ENCODE measurements at regions not wholly inside any gene's neighbourhood (a gene's known extent, or its start where the extent isn't known, plus 50 kb on each side); places are given as distances from the start of the nearest gene placed in this dataset.

DNA sequence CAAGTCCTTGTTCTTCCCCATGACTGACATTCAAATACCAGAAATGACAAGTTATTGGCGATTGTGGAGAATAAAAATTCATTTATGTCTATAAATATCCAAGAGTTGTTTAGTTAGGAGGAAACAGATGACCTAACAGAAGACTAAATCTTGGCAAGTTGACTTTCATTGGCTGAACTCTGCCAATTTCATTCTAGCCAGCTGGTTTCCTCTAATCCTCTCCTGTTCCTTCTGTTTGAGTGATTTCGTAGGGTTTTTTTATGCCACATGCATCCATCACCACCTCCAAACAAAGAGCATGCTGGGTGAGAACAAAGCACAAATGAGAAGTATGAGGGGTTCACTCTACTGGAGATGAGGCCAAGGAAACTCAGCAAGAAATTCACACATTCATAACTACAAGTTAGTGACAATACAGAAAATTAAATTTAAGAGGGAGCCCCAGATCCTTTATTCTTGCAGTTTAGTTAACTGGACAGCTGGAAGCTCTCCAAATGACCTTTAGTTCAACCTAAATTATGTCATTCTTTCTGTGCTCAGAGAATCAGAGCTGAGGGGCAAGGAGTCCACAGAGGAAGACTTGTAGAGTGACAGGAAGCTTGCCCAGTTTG, 932.0 kb downstream of the TLE4 start:
- CTCF ChIA-PET: no interaction called here
- Histone ChIP-seq H3K4me1 (ENCODE audit: insufficient read depth, low read length) (no peaks in the 10 kb centered on the region), H3K9me3 (ENCODE audit: low read length) (no peaks in the 10 kb centered on the region), H3K27ac (ENCODE audit: low read depth, low read length) (no peak overlapping the region), H3K4me3 (ENCODE audit: low read length) (no peak overlapping the region), H3K27me3 (ENCODE audit: insufficient read depth, low read length, poor library complexity, severe bottlenecking) (no peaks in the 10 kb centered on the region), H3K36me3 (ENCODE audit: insufficient read depth, low read length) (no peaks in the 10 kb centered on the region)
- Mint-ChIP-seq H3K9me3 (peaks cover 0 to 18% (median 3%) of the 10 kb centered on the region in 5 donors), H3K27me3 (no peaks in the 10 kb centered on the region), H3K27ac (no peak overlapping the region), H3K36me3 (no peaks in the 10 kb centered on the region), H3K4me3 (no peak overlapping the region), H3K4me1 (no peaks in the 10 kb centered on the region)
- DNase-seq: no peak
- POLR2A ChIA-PET: no interaction called here

DNA sequence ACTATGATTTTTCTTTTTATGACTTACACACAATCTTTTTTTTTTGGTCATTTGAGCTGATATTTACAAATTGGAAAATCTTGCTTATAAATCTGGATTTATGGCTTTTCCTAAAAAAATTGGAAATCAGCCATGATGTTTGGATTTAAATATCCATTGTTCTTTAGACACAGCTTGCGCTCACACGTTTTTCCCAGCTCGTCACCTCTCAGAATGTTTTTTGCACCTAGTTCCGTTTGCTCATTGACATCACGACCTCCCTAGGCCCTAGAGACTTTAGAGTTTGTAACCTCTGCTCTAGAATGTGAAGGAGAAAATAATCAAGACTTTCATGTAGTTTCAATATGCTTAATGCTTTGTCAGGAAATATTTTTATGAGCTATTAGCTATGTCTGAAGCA, 930.5 kb downstream of the TLE4 start:
- H3K36me3 Mint-ChIP-seq: no peaks in the 10 kb centered on the region
- H3K36me3 ChIP-seq (ENCODE audit: insufficient read depth, low read length): no peaks in the 10 kb centered on the region

DNA sequence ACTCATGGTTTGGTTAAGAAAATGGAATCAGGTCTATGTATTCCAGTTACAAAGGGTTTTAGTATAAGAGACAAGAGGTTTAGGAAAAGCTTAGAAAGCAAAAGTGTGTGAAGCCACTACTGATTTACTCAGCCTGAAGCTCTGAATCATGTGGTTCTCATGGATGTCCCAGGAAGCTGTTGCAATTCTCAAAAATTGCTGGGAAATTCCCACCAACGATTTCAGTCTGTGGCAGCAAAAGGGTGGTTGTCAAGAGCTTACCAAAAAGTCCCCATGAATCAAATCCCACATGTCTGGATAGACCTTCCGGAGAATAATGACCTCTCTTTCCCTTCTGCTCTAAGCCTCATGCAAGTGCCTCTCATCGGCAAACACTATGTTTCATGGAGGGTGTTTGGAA, 929.9 kb downstream of the TLE4 start:
- H3K4me1 ChIP-seq (ENCODE audit: insufficient read depth, low read length): no peaks in the 10 kb centered on the region
- no peak overlapping the region for H3K4me3 Mint-ChIP-seq
- no peaks in the 10 kb centered on the region for H3K36me3 Mint-ChIP-seq
- H3K4me1 Mint-ChIP-seq: no peaks in the 10 kb centered on the region
- no peaks in the 10 kb centered on the region for H3K27me3 Mint-ChIP-seq
- H3K27ac ChIP-seq (ENCODE audit: low read depth, low read length): no peak overlapping the region
- H3K27ac Mint-ChIP-seq: no peak overlapping the region
- H3K4me3 ChIP-seq (ENCODE audit: low read length): no peak overlapping the region
- peaks cover 0 to 18% (median 8%) of the 10 kb centered on the region in 5 donors for H3K9me3 Mint-ChIP-seq
- POLR2A ChIA-PET: no interaction called here
- H3K36me3 ChIP-seq (ENCODE audit: insufficient read depth, low read length): no peaks in the 10 kb centered on the region
- H3K27me3 ChIP-seq (ENCODE audit: insufficient read depth, low read length, poor library complexity, severe bottlenecking): no peaks in the 10 kb centered on the region
- DNase-seq: no peak
- CTCF ChIA-PET: no interaction called here
- H3K9me3 ChIP-seq (ENCODE audit: low read length): no peaks in the 10 kb centered on the region

More for the DNA sequence above, 930.5 kb downstream of the TLE4 start:
- Histone ChIP-seq H3K27me3 (ENCODE audit: insufficient read depth, low read length, poor library complexity, severe bottlenecking) (no peaks in the 10 kb centered on the region), H3K4me1 (ENCODE audit: insufficient read depth, low read length) (no peaks in the 10 kb centered on the region), H3K27ac (ENCODE audit: low read depth, low read length) (no peak overlapping the region), H3K4me3 (ENCODE audit: low read length) (no peak overlapping the region), H3K9me3 (ENCODE audit: low read length) (no peaks in the 10 kb centered on the region)
- ChIA-PET CTCF (no interaction called here), POLR2A (no interaction called here)
- no peak for DNase-seq
- Mint-ChIP-seq H3K9me3 (peaks cover 0 to 18% (median 8%) of the 10 kb centered on the region in 5 donors), H3K27ac (no peak overlapping the region), H3K4me3 (no peak overlapping the region), H3K4me1 (no peaks in the 10 kb centered on the region), H3K27me3 (no peaks in the 10 kb centered on the region)

DNA sequence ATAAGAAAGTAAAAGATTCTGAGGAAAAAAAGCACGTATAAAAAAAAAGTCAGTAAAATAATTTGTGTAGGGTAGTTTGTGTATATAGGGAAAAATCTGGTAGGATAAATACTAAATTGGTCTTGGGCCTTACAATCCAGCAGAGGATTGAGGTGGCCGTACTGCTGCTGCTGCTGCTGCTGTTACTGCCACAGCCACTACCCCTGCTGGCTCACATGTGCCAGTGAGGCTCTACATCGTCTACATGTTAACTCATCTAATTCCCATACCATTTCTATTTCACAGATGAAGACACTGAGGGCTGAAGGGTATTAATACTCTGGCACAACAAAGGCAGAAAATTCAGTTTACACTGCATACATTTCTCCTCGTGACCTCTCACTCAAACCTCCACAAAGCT, 928.5 kb downstream of the TLE4 start:
- H3K9me3 Mint-ChIP-seq: peaks cover 0 to 21% (median 8%) of the 10 kb centered on the region in 5 donors
- no peaks in the 10 kb centered on the region for H3K36me3 Mint-ChIP-seq
- Histone ChIP-seq H3K4me3 (ENCODE audit: low read length) (no peak overlapping the region), H3K27ac (ENCODE audit: low read depth, low read length) (no peak overlapping the region), H3K4me1 (ENCODE audit: insufficient read depth, low read length) (no peaks in the 10 kb centered on the region), H3K36me3 (ENCODE audit: insufficient read depth, low read length) (no peaks in the 10 kb centered on the region), H3K9me3 (ENCODE audit: low read length) (no peaks in the 10 kb centered on the region), H3K27me3 (ENCODE audit: insufficient read depth, low read length, poor library complexity, severe bottlenecking) (no peaks in the 10 kb centered on the region)
- DNase-seq: no peak
- CTCF ChIA-PET: no interaction called here
- H3K4me3 Mint-ChIP-seq: no peak overlapping the region
- no peaks in the 10 kb centered on the region for H3K27me3 Mint-ChIP-seq
- H3K4me1 Mint-ChIP-seq: no peaks in the 10 kb centered on the region
- H3K27ac Mint-ChIP-seq: no peak overlapping the region
- POLR2A ChIA-PET: no interaction called here

DNA sequence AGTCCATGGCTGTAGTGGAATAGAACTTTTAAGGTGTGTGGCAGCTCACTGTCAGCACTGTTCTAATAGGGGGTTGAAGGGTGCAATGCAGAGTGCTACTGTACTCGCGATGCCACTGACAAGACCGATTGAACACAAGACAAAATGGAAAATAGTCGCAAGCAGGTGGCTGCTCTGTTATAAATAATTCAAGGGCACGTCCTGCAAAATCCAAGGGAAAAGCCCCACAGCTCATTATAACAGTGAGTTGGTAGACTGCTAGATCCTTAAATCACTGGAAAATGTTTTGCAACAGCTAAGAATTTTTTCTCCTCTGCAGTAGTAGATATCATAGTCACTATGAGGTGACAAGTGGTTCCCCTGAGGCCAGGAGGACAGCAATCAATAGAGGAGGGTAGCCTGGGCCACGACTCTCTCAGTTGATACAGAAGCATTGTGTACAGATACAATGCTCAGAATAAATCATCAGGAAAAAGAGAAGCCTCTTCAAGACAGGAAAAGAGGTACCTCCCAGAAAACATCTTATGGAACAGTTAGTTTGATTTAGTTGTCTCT, 926.3 kb downstream of the TLE4 start:
- Mint-ChIP-seq H3K36me3 (no peaks in the 10 kb centered on the region), H3K4me1 (no peaks in the 10 kb centered on the region), H3K4me3 (no peak overlapping the region), H3K9me3 (peaks cover 0 to 25% (median 5%) of the 10 kb centered on the region in 5 donors), H3K27me3 (no peaks in the 10 kb centered on the region), H3K27ac (no peak overlapping the region)
- DNase-seq: no peak
- Histone ChIP-seq H3K36me3 (ENCODE audit: insufficient read depth, low read length) (no peaks in the 10 kb centered on the region), H3K4me1 (ENCODE audit: insufficient read depth, low read length) (no peaks in the 10 kb centered on the region), H3K27me3 (ENCODE audit: insufficient read depth, low read length, poor library complexity, severe bottlenecking) (no peaks in the 10 kb centered on the region), H3K4me3 (ENCODE audit: low read length) (no peak overlapping the region), H3K9me3 (ENCODE audit: low read length) (no peaks in the 10 kb centered on the region), H3K27ac (ENCODE audit: low read depth, low read length) (no peak overlapping the region)
- POLR2A ChIA-PET: no interaction called here
- CTCF ChIA-PET: no interaction called here

DNA sequence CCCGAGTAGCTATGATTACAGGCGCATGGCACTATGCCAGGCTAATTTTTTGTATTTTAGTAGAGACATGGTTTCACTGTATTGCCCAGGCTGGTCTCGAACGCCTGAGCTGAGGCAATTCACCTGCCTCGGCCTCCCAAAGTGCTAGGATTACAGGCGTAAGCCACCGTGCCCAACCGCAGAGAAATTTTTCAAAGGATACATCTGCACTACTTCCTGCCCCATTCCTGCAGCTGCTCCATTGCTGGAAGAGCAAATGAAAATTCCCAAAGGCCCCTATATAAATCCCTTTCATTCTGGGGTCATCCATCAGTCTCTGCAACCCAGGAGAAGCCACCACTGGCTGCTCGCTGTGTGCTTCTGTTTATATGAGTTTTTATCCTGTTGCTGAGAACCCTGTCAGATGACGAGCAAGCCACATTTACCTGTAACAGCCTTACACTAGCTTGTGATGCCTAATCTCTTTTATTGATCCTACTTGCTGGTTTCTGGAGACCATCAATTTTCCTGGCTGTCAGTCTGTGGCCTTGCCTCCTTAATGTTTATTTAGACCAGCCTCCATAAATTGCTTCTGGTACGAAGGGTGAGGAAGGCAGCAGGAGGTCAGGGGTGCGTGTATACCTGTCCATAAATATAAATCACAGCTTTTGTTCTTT, 925.3 kb downstream of the TLE4 start:
- Mint-ChIP-seq H3K36me3 (no peaks in the 10 kb centered on the region), H3K9me3 (peaks cover 0 to 25% (median 5%) of the 10 kb centered on the region in 5 donors)
- no peak for DNase-seq

DNA sequence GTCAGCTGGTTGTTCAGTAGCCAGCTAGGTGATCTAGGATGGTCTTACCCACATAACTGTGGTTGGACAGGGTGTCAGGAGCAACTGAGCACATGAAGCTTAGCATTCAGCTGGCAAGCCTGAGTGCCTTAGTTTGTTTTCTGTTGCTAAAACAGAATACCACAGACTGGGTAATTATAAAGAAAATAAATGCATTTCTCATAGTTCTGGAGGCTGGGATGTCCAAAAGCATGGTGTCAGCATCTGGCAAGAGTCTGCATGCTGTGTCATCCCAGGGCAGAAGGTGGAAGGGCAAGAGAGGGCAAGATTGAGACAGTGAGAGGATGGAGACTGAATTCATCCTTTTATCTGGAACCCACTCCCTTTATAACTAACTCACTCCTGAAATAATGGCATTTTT, 921.5 kb downstream of the TLE4 start:
- Histone ChIP-seq H3K27ac (ENCODE audit: low read depth, low read length) (no peak overlapping the region), H3K36me3 (ENCODE audit: insufficient read depth, low read length) (no peaks in the 10 kb centered on the region), H3K9me3 (ENCODE audit: low read length) (no peaks in the 10 kb centered on the region), H3K4me3 (ENCODE audit: low read length) (no peak overlapping the region), H3K27me3 (ENCODE audit: insufficient read depth, low read length, poor library complexity, severe bottlenecking) (no peaks in the 10 kb centered on the region), H3K4me1 (ENCODE audit: insufficient read depth, low read length) (no peaks in the 10 kb centered on the region)
- Mint-ChIP-seq H3K4me3 (no peak overlapping the region), H3K4me1 (no peaks in the 10 kb centered on the region), H3K36me3 (no peaks in the 10 kb centered on the region), H3K27ac (no peak overlapping the region), H3K27me3 (no peaks in the 10 kb centered on the region), H3K9me3 (peaks cover 0 to 12% (median 2%) of the 10 kb centered on the region in 5 donors)
- no peak for DNase-seq
- ChIA-PET POLR2A (no interaction called here), CTCF (no interaction called here)

More for the DNA sequence above, 925.3 kb downstream of the TLE4 start:
- Histone ChIP-seq H3K27me3 (ENCODE audit: insufficient read depth, low read length, poor library complexity, severe bottlenecking) (no peaks in the 10 kb centered on the region), H3K27ac (ENCODE audit: low read depth, low read length) (no peak overlapping the region), H3K4me1 (ENCODE audit: insufficient read depth, low read length) (no peaks in the 10 kb centered on the region), H3K4me3 (ENCODE audit: low read length) (no peak overlapping the region), H3K36me3 (ENCODE audit: insufficient read depth, low read length) (no peaks in the 10 kb centered on the region), H3K9me3 (ENCODE audit: low read length) (no peaks in the 10 kb centered on the region)
- ChIA-PET CTCF (no interaction called here), POLR2A (no interaction called here)
- Mint-ChIP-seq H3K4me1 (no peaks in the 10 kb centered on the region), H3K27ac (no peak overlapping the region), H3K27me3 (no peaks in the 10 kb centered on the region), H3K4me3 (no peak overlapping the region)

DNA sequence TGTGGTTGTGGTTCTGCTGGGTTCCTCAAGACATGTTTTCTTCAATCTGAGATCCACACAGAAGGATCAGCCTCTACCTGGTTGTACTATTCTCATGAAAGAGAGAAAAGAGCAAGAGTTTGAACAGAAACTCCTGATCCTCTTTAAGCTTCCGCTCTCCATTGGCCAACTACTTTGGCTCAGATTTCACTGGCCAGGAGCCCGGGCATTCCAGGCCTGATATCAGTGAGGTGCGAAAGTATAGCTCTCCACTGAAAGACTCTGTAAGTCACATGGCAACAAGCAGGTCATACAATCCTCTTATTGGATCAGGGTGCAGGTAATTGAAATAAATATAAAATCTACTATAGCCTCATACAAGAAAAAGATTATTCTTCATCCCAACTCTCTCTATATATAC, 920.5 kb downstream of the TLE4 start:
- no peaks in the 10 kb centered on the region for H3K27me3 Mint-ChIP-seq
- Histone ChIP-seq H3K4me3 (ENCODE audit: low read length) (no peak overlapping the region), H3K4me1 (ENCODE audit: insufficient read depth, low read length) (no peaks in the 10 kb centered on the region), H3K36me3 (ENCODE audit: insufficient read depth, low read length) (no peaks in the 10 kb centered on the region), H3K27ac (ENCODE audit: low read depth, low read length) (no peak overlapping the region), H3K27me3 (ENCODE audit: insufficient read depth, low read length, poor library complexity, severe bottlenecking) (no peaks in the 10 kb centered on the region), H3K9me3 (ENCODE audit: low read length) (no peaks in the 10 kb centered on the region)
- H3K27ac Mint-ChIP-seq: no peak overlapping the region
- H3K4me3 Mint-ChIP-seq: no peak overlapping the region
- POLR2A ChIA-PET: no interaction called here
- H3K4me1 Mint-ChIP-seq: no peaks in the 10 kb centered on the region
- DNase-seq: no peak
- no peaks in the 10 kb centered on the region for H3K36me3 Mint-ChIP-seq
- CTCF ChIA-PET: no interaction called here
- H3K9me3 Mint-ChIP-seq: peaks cover 0 to 11% (median 2%) of the 10 kb centered on the region in 5 donors
